ENCODE measurements at regions not wholly inside any gene's neighbourhood (a gene's known extent, or its start where the extent isn't known, plus 50 kb on each side); places are given as distances from the start of the nearest gene placed in this dataset.

DNA sequence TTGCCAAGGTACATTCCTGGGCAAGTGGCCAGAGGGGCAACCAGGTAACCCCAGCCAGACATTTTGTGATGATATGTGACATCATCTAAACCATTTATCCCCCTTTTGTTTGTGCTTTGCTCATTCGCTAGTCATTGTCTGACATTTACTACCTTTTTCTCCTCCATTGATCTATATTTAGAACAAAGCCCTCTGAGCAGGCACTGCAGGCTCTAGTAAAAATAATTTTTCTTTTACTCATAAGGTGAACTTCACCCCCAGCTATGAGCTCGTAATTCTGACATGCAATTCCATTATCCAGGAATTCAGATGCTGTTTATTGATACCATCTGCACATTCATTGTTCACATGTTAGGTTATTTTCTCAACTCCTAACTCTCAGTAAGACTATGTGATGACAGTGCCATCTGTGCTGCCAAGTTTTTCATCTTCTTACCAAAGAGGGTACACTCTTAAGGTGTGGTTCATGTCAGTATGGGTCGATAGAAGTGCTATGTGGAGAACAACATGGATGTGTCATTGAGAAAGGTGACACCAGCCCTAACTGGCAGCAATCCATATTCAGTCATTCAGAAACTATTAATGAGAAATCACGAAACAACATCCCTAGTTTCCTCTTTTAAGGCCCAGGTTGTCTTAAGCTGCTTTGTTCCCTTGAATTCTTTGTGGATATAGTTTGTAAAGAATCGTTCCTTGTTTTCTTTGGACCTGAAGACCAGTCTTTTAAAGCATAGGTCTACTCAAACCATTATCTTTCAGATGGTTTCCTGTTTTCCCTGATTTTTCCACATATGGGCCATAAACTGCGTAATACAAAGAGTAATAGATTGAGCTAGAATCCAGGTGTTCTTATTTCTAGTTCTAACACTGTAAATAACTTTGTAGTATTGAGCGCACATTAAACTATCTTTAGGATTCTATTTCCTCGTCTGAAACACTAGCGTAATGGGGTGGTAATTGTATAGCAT, 978.1 kb upstream of the CDH2 start:
- Histone ChIP-seq H3K4me2 (ENCODE audit: low read length) (peak overlapping the region; percentile 31), H3K9me3 (ENCODE audit: insufficient read depth, low read depth, low read length) (no peaks in the 10 kb centered on the region), H3K79me1 (ENCODE audit: low read length) (peaks cover 5% of the 10 kb centered on the region), H3K27ac (ENCODE audit: low read depth, low read length) (peak overlapping the region; percentile 65), H3K79me2 (ENCODE audit: control insufficient read depth, insufficient read depth, low read length, poor library complexity) (no peaks in the 10 kb centered on the region), H4K91ac (ENCODE audit: low read depth, low read length) (peak overlapping the region; percentile 26), H3K36me3 (ENCODE audit: control insufficient read depth in 1 of 2, insufficient read depth in 2 of 2, low read length in 2 of 2) (no peaks in the 10 kb centered on the region), H3K4me1 (ENCODE audit: control insufficient read depth in 1 of 2, insufficient read depth in 2 of 2, low read length in 2 of 2) (peaks cover 0 to 6% of the 10 kb centered on the region in 2 experiments), H3K4me3 (ENCODE audit: low read depth, low read length) (no peak overlapping the region), H3K27me3 (ENCODE audit: insufficient read depth, low read length) (no peaks in the 10 kb centered on the region), H2BK120ac (ENCODE audit: insufficient read depth, low read length, poor library complexity) (peak overlapping the region; percentile 1), H2AK5ac (ENCODE audit: low read length) (no peak overlapping the region), H4K12ac (ENCODE audit: low read depth, low read length) (no peak overlapping the region), H3K23ac (ENCODE audit: low read length) (no peak overlapping the region), H2AFZ (ENCODE audit: insufficient read depth, low read length, poor library complexity) (no peak overlapping the region), H2BK5ac (ENCODE audit: low read depth, low read length, poor library complexity) (no peak overlapping the region), H3K4ac (ENCODE audit: low read depth, low read length) (no peak overlapping the region), H4K8ac (ENCODE audit: low read depth, low read length) (no peak overlapping the region), H3K18ac (ENCODE audit: low read length) (no peak overlapping the region), H2BK12ac (ENCODE audit: low read length) (no peak overlapping the region), H3K14ac (ENCODE audit: low read length) (no peak overlapping the region), H3K9ac (ENCODE audit: low read length) (no peak overlapping the region)
- no CpG with 5 or more reads among the region's 9 CpGs for WGBS (ENCODE audit: extremely low coverage, insufficient coverage, insufficient read length)
- peak; percentile 39 to 81 for DNase-seq

GRCh38 chr18:29154196-29154757, 977.3 kb upstream of the CDH2 start:
- Histone ChIP-seq H3K9ac (ENCODE audit: low read length) (no peak overlapping the region), H2BK120ac (ENCODE audit: insufficient read depth, low read length, poor library complexity) (no peak overlapping the region), H3K4ac (ENCODE audit: low read depth, low read length) (no peak overlapping the region), H3K4me2 (ENCODE audit: low read length) (peak overlapping the region; percentile 31), H2BK5ac (ENCODE audit: low read depth, low read length, poor library complexity) (no peak overlapping the region), H4K12ac (ENCODE audit: low read depth, low read length) (no peak overlapping the region), H3K23ac (ENCODE audit: low read length) (no peak overlapping the region), H3K79me1 (ENCODE audit: low read length) (peaks cover 5% of the 10 kb centered on the region), H3K9me3 (ENCODE audit: insufficient read depth, low read depth, low read length) (no peaks in the 10 kb centered on the region), H3K14ac (ENCODE audit: low read length) (no peak overlapping the region), H3K27ac (ENCODE audit: low read depth, low read length) (peak overlapping the region; percentile 67), H3K4me1 (ENCODE audit: control insufficient read depth in 1 of 2, insufficient read depth in 2 of 2, low read length in 2 of 2) (peaks cover 0 to 6% of the 10 kb centered on the region in 2 experiments), H3K18ac (ENCODE audit: low read length) (no peak overlapping the region), H3K27me3 (ENCODE audit: insufficient read depth, low read length) (no peaks in the 10 kb centered on the region), H3K4me3 (ENCODE audit: low read depth, low read length) (no peak overlapping the region), H3K36me3 (ENCODE audit: control insufficient read depth in 1 of 2, insufficient read depth in 2 of 2, low read length in 2 of 2) (no peaks in the 10 kb centered on the region), H2AFZ (ENCODE audit: insufficient read depth, low read length, poor library complexity) (no peak overlapping the region), H2BK12ac (ENCODE audit: low read length) (no peak overlapping the region), H4K91ac (ENCODE audit: low read depth, low read length) (peak overlapping the region; percentile 26), H4K8ac (ENCODE audit: low read depth, low read length) (no peak overlapping the region), H3K79me2 (ENCODE audit: control insufficient read depth, insufficient read depth, low read length, poor library complexity) (no peaks in the 10 kb centered on the region), H2AK5ac (ENCODE audit: low read length) (no peak overlapping the region)
- DNase-seq = peak; percentile 26 to 59
- WGBS (ENCODE audit: extremely low coverage, insufficient coverage, insufficient read length) = no CpG with 5 or more reads among the region's 1 CpG

- Histone ChIP-seq H4K8ac (ENCODE audit: low read depth, low read length) (peak overlapping the region; percentile 60), H3K4me1 (ENCODE audit: control insufficient read depth in 1 of 2, insufficient read depth in 2 of 2, low read length in 2 of 2) (peaks cover 0 to 6% of the 10 kb centered on the region in 2 experiments), H2AFZ (ENCODE audit: insufficient read depth, low read length, poor library complexity) (no peak overlapping the region), H3K79me2 (ENCODE audit: control insufficient read depth, insufficient read depth, low read length, poor library complexity) (no peaks in the 10 kb centered on the region), H4K91ac (ENCODE audit: low read depth, low read length) (peak overlapping the region; percentile 55), H3K79me1 (ENCODE audit: low read length) (peaks cover 5% of the 10 kb centered on the region), H3K18ac (ENCODE audit: low read length) (no peak overlapping the region), H2BK120ac (ENCODE audit: insufficient read depth, low read length, poor library complexity) (peak overlapping the region; percentile 72), H2AK5ac (ENCODE audit: low read length) (no peak overlapping the region), H2BK12ac (ENCODE audit: low read length) (peak overlapping the region; percentile 58), H2BK5ac (ENCODE audit: low read depth, low read length, poor library complexity) (peak overlapping the region; percentile 76), H4K12ac (ENCODE audit: low read depth, low read length) (no peak overlapping the region), H3K4me2 (ENCODE audit: low read length) (no peak overlapping the region), H3K27ac (ENCODE audit: low read depth, low read length) (peak overlapping the region; percentile 51), H3K9ac (ENCODE audit: low read length) (no peak overlapping the region), H3K23ac (ENCODE audit: low read length) (no peak overlapping the region), H3K14ac (ENCODE audit: low read length) (no peak overlapping the region), H3K9me3 (ENCODE audit: insufficient read depth, low read depth, low read length) (no peaks in the 10 kb centered on the region), H3K4me3 (ENCODE audit: low read depth, low read length) (no peak overlapping the region), H3K4ac (ENCODE audit: low read depth, low read length) (no peak overlapping the region), H3K27me3 (ENCODE audit: insufficient read depth, low read length) (no peaks in the 10 kb centered on the region), H3K36me3 (ENCODE audit: control insufficient read depth in 1 of 2, insufficient read depth in 2 of 2, low read length in 2 of 2) (no peaks in the 10 kb centered on the region)
- no peak for DNase-seq
- no CpG with 5 or more reads among the region's 7 CpGs for WGBS (ENCODE audit: extremely low coverage, insufficient coverage, insufficient read length)
Measured at GRCh38 chr18:29153091-29153490, 976.2 kb upstream of the CDH2 start.

DNA sequence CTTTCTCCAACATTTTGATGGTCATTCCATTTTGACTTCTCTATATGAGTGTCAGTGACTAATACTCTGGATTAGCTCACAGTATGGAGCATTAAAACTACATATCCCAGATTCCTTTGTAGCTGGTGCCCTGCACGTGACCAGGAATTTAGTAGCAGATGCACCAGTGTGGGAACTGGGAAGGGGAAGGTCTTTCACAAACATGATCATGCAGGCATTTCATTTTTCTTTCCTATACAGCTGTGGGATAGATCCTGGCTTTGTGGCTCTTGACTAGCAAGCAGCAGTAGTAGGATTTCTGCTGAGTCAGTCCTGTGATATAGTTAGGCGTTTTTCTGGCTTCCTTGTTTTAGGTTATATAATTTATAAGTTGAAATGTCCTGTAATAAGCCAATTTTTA, 971.0 kb upstream of the CDH2 start:
- H3K9ac ChIP-seq (ENCODE audit: low read length) = no peak overlapping the region
- no CpG with 5 or more reads among the region's 2 CpGs for WGBS (ENCODE audit: extremely low coverage, insufficient coverage, insufficient read length)

More for the DNA sequence above, 971.0 kb upstream of the CDH2 start:
- no peak overlapping the region for H2AK5ac ChIP-seq (ENCODE audit: low read length)
- no peaks in the 10 kb centered on the region for H3K36me3 ChIP-seq (ENCODE audit: control insufficient read depth in 1 of 2, insufficient read depth in 2 of 2, low read length in 2 of 2)
- H3K23ac ChIP-seq (ENCODE audit: low read length) = no peak overlapping the region
- H3K79me2 ChIP-seq (ENCODE audit: control insufficient read depth, insufficient read depth, low read length, poor library complexity) = no peaks in the 10 kb centered on the region
- no peak overlapping the region for H2BK5ac ChIP-seq (ENCODE audit: low read depth, low read length, poor library complexity)
- H4K91ac ChIP-seq (ENCODE audit: low read depth, low read length) = no peak overlapping the region
- no peak overlapping the region for H3K18ac ChIP-seq (ENCODE audit: low read length)
- no peak overlapping the region for H3K4me3 ChIP-seq (ENCODE audit: low read depth, low read length)
- no peak overlapping the region for H2AFZ ChIP-seq (ENCODE audit: insufficient read depth, low read length, poor library complexity)
- no peak overlapping the region for H3K14ac ChIP-seq (ENCODE audit: low read length)
- DNase-seq = peak; percentile 15 to 54
- H3K79me1 ChIP-seq (ENCODE audit: low read length) = peaks cover under 1% of the 10 kb centered on the region
- H4K8ac ChIP-seq (ENCODE audit: low read depth, low read length) = no peak overlapping the region
- H3K27me3 ChIP-seq (ENCODE audit: insufficient read depth, low read length) = no peaks in the 10 kb centered on the region
- H2BK120ac ChIP-seq (ENCODE audit: insufficient read depth, low read length, poor library complexity) = no peak overlapping the region
- H3K9me3 ChIP-seq (ENCODE audit: insufficient read depth, low read depth, low read length) = no peaks in the 10 kb centered on the region
- no peak overlapping the region for H4K12ac ChIP-seq (ENCODE audit: low read depth, low read length)
- no peaks in the 10 kb centered on the region for H3K4me1 ChIP-seq (ENCODE audit: control insufficient read depth in 1 of 2, insufficient read depth in 2 of 2, low read length in 2 of 2)
- no peak overlapping the region for H3K27ac ChIP-seq (ENCODE audit: low read depth, low read length)
- no peak overlapping the region for H2BK12ac ChIP-seq (ENCODE audit: low read length)
- H3K4me2 ChIP-seq (ENCODE audit: low read length) = no peak overlapping the region
- H3K4ac ChIP-seq (ENCODE audit: low read depth, low read length) = no peak overlapping the region
